Stimulated activated naive CD4-positive, alpha-beta T cell treated with Interleukin-2 at 50 U/mL for 16 hours (primary cell): ENCODE measurements at regions not wholly inside any gene's neighbourhood (a gene's known extent, or its start where the extent isn't known, plus 50 kb on each side); places are given as distances from the start of the nearest gene placed in this dataset.

ENCODE experiments used
- DNase-seq: peaks from one replicate; lab custom pipeline; 2025; lab: John Stamatoyannopoulos, UW

DNA sequence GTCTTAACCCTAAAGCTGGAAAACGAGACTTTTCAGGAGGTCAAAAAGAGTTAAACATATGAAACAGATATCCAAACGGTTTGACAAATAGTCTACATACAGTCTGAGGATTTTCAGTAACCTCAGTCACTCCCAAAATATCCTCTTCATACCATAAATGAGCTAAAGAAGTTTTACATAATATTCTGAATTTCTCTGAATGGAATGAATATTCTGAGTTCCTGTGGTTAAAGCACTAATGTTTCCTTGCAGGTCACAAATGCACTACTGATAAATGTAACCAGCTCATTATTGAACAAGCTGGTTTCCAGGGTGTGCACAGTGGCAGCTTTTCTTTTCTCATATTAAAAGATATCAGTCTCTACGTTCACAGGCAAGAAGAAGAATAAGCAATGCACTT, 137.4 kb upstream of the POU1F1 start:
- no peak for DNase-seq

DNA sequence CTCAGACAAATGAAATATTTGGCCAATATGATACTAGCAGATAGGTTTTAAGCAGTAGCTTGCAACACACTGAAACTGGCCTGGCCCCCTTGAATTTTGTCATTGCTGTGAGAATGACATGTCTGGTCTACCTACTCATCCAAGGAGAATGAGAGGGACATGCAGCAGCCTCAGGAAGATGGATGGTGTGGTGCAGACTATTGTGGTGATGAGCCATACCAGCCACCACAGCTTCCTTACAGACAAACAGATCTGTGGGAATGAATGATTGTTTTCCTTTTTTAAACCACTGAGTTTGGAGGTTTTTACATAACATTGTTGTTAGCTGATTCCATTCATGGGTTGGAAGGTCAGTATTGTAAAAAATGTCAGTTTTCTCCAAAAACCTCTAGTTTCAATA, 133.7 kb upstream of the POU1F1 start:
- DNase-seq: no peak

DNA sequence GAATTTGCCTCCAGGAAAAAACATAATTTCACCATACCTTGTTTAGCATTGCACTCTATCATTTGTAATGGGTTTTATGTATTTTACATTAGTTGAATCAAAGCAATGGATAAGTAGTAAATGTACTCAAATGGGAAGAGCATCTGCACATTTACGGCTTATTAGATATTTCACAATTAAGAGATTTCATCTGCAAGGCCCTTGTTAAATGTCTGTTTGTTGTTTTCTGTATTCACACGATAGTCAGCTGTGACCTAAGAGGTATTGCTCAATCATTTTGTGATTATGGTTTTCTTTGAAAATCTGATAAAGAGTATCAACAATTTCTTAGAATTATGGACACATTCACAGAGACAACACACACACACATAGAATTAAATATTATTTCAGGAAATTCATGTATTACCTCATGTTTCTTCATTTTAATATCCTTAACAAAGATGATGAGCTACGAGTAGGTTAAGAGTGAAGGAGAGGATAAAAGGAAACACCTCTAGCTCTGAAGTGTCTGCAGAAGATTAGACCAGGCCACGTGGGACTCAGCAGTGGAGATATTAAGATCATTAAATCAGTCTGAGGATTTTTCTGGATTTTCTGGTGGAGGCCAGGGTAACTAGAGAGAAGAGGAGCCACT, 121.9 kb upstream of the POU1F1 start:
- no peak for DNase-seq

DNA sequence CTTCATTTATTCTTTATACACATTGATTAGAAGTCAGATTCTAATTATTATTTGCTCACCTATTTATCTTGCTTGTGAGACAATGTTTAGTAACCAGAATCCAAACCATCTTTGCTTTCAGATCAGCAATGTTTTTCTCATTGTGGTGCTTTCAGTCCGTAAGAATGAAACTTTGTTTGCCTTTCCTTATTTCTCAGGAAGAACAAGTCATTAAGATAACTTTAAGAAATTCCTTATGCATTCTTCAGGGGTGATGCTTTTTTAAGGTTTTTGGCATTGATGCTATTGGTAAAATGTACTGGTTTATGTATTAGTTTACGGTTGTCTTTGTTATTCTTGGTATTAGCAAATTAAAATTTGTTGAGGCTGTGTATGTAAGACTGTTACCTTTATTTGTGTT, 120.8 kb upstream of the POU1F1 start:
- DNase-seq: no peak

DNA sequence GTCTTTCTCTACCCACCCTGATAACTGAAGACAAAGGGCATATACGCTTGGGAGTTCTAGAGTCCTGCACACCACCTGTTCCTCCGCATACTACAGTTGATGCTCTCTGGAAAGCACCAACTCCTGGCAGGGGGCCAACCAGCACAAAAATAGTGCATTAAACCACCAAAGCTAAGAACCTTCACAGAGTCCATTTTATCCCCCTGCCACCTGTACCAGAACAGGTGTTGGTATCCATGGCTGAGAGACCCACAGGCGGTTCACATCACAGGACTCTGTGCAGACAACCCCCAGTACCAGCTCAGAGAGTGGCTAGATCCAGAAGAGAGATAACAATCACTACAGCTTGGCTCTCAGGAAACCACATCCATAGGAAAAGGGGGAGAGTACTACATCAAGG, 114.4 kb upstream of the POU1F1 start:
- no peak for DNase-seq

DNA sequence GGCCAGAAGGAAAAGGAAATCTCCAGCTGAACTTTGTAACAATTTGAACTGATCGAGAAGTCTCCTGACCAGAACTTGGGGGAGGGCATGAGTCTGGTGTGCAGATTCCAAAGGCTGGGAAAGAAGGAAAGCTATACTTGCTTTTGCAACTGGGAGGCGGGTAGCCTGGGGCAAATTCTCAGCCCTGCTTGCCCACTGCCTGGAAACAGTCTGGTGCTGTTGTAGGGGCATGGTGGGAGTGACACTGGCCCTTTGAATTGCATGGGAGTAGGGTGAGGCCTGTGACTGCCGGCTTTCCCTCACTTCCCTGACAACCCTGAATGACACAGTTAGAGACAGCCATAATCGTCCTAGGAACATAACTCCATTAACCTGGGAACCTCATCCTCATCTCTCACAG, 114.0 kb upstream of the POU1F1 start:
- no peak for DNase-seq

DNA sequence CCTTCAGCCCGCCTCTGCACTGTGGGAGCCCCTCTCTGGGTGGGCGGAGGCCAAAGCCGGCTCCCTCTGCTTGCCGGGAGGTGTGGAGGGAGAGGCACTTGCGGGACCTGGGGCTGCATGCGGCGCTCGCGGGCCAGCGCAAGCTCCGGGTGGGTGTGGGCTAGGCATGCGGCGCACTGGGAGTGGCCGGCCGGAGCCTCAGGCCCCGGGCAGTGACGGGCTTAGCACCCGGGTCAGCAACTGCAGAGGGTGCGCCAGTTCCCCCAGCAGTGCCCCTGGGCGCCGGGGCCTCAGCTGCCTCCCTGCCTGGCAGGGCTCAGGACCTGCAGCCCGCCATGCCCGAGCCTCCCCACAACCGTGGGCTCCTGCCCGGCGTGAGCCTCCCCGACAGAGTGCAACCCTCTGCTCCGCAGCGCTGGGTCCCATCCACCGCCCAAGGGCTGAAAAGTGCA, 98.9 kb upstream of the POU1F1 start:
- no peak for DNase-seq

DNA sequence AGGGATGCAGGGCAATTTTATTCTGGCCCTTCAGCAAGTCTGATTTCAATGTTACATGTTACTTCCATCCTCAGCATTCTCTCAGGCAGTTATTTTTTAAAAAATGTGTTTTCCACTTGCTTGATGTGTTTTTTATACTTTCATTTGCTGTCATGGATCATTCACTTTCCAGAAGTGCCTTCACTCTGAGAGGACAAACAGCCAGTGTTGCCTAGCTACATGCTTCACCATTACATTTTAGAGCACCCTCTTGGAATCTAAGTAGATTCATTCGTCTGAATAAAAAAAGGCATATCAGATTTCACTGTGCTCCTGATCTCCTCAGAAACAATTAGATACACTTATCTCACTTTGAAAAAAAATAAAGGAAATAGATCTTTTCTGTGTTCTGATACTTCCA, 93.6 kb upstream of the POU1F1 start:
- no peak for DNase-seq

DNA sequence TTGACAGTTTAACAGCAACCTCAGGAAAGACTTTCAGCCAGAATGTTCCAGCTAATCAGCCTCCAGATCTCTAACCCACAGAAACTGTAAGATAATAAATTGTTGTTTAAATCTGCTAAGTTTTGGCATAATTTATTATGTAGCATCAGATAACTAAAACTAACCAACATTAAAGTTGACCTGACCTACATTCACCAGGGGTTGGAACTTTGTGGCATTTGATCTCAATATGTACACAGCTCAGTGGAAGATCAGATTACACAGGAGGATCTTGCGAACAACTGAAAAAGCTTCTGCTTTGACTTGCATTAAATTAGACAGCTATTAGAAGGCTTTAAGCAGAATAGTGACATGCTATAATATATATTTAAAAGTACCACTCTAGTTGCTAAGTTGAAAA, 91.4 kb upstream of the POU1F1 start:
- DNase-seq: no peak

DNA sequence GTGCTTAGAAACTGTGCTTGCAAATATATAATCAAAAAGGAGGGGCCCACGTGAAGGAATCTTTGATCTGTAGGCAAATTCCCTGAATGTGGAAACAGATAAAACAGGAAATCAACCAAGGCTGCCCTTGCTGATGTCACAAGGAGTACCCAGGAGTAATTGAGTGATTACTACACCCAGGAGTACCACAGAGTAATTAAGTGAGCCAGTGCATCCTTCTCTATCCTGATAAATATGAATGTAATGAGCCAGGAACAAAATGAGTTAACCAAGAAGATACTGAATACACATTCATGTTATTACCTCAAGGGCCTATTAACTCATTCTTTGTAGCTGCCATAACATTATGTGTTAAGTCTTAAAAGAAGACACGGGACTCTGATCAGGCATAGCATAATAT, 87.3 kb upstream of the POU1F1 start:
- DNase-seq: no peak

DNA sequence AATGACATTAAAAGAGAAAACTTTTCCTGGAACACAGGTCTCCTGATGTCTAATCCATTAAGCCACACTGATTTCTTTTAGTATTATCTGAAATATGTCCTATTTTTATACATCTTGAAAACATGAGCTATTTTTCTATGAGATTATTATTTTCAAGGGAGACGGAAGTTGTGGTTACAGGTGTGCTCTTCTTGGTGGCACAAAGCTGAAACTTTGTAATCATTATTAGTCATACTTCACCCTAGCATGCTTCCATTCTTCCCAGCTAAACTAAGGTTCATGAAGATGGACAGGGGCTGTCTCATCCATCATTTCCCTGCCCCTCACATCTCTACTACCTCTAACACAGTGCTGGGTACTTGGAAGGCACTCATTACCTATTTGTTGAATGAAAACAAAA, 85.6 kb upstream of the POU1F1 start:
- no peak for DNase-seq

DNA sequence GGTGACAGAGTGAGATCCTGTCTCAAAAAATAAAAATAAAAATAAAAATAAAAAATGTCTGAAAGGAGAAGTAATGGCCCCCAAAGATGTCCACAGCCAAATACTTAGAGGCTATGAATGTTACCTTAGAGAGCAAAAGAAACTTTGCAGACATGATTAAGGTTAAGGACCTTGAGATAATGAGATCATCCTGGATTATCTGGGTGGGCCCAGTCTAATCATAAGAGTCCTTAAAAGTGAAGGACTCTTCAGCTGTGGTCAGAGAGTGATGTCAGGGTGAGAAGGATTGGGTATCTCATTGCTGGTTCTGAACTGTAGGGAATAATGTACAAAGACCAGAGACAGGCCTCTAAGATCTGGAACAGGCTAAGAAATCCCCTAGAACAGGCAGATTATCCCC, 84.9 kb upstream of the POU1F1 start:
- DNase-seq: no peak

DNA sequence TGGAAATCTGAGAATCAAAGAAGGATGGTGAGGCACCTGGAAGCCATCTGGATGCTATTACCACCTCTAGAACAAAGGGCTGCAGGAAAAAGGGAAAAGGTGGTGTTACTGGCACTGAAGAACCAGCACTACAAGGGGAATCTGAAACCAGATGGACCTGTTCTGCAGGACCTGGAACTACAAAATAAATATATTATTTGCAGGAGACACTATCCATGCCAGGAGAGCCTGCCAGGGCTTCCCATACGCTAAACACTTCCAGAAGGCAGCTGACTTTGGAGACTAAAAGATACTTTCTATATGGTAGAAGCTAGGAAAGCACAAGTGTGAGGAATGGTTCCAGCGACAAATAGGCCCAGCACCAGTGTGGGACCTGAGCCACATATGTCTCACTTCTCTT, 83.4 kb upstream of the POU1F1 start:
- DNase-seq: no peak

DNA sequence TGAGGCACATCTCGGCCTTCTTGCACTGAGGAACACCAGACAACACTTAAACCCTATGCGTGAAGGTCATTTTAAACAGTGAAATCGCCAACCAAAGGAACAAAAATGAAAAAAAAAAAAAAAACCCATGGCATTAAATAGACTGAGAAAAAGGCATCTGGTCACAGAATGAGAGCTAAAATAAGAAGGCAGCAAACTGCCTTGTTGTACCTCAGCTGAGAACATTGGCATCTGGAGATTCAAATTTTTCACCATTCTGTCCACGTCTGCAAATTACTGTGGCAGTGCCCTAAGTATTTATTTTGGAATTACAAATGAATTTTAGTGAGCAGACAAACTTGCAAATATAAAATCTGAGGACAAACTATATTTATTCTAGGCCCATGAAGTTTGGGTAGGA, 82.6 kb upstream of the POU1F1 start:
- DNase-seq: no peak

DNA sequence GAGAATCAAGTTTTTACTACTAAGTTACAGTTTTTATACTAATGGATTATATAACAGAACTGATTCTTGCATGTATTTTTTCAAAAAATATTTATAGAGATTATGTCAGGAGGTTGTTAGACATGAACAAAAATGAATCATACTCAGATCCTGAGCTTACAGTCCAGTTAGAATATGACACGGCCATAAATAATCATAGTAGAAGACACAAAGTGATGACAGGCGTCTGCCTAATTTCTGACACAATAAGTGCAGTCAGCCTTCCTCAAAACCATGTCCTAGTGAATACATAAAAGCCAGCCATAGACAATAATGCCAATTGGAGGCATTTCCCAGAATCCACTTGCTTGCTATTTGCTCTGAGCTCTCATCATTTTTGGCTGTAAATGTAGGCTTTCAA, 81.7 kb upstream of the POU1F1 start:
- DNase-seq: no peak

DNA sequence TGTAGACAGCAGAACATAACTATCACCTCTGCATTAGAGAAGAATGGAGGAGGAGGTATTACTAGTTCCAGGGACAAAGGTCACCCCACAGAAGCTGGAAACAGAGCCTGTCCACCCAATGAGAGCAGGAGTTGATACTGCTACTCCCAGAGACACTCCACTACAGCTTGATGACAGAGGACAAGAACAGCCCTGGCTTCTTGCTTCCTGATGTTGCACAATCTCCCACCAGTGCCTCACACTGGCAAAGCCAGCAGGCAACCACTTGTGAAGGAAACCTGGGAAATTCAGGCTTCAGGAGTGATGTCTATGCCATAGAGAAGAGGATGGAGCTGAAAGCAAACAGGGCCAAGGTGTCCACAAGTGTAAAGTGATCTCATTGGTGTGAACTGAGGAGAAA, 78.0 kb upstream of the POU1F1 start:
- DNase-seq: no peak

DNA sequence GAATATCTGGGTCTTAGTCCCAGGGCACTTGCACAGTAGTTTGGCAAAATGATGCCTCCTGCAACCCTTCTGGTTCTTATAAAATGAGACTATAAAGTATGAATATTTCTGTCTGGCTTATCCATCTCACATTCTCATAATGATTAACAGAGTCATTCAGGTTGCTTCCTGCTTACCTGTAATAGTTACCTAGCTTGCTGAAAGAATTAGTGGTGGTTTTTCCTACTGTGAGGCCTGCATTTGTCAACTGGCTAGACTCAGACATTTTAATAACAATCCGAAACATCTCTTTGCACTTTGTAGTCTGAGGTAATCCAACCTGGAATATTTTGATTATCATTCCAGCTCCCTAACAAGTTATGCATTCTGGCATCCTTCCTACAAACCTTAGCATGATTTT, 75.6 kb upstream of the POU1F1 start:
- no peak for DNase-seq

DNA sequence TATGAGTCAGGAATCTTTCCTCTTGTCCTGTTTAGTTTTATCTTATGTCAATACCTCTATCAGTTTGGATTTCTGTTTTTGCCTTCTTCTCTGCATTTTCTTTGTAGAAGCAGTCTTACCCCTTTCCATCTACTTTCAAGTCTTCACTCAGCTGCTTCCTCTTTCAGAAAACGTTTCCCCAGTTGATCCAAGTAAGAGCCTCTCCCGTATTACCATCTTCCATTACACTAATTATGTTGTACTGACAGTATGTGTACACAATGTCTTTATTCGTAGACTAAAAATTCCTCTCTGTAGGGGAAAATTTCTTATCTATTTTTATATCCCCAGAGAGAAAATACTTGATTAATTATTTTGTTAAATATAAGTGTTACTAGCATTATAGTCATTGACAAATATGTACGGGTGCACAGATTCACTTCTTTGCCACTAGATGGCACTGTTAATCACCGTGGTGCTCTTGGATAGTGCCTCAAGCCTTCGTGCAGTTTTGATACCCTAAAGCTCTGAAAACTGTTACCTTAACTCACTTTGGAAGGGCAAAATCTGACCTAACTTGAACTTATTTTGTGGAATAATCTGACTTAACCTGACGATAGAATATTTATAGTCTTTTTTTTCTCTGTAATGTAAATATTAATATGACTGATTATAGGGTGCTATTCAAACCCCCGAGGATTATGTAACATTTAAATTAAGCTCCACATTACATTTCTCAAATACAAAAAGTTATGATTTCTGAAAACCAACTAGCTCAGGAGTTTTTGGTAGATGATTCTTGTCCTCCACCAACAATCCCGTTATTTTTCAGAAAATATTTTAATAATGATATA, 74.2 kb upstream of the POU1F1 start:
- no peak for DNase-seq

DNA sequence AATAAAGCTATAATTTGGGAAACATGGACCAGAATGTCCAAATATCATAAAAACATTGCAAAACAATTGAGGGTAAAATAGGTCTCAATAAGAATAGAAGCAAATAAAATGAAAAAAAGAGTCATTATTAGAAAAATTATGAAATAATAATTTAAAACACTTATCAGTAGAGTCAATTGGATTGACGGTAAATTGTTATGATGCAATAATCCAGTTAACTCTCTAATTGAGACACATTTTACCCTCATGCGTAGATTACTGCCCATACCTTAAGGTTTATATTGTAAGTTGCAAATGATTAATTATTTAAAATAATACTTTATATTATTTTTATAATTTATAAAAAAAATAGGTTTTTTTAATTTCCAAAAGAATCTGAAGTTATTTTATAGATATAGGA, 73.4 kb upstream of the POU1F1 start:
- no peak for DNase-seq

DNA sequence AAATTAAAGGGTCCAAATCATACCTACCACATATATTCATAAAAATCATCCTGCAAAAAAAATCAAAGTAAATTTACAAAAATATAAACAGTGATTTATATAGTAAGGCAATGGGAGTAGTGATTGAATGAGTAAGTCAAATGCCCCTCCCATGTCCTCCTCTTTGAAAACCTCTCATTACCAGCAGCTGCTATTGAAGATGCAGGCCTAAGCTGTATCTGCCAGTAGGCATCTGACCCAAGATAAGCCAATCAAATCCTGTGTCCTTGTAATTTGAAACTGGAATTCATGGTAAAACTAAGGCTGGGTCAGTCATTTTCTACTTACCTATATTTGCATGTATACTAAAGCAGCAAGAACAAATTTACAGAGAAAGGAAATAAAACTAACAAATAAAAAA, 60.4 kb upstream of the POU1F1 start:
- no peak for DNase-seq

DNA sequence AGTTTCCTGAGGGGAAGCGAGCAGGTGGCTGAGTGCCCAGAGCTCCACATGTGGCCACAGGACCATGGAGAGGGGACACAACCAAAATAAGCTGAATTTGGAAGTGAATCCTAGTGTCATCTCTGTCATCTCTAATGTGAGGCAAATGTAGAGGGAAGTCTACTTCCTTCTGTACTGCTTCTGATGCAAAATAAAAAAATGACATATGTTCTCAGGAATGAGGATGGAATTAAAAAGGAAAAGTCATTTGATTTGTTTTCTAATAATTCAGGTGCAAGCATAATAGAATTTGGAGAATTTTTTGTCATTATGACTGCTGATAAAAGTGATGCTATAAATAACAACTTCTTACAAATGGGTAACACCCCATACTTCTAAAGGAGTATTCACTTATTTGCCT, 59.5 kb upstream of the POU1F1 start:
- DNase-seq: no peak

DNA sequence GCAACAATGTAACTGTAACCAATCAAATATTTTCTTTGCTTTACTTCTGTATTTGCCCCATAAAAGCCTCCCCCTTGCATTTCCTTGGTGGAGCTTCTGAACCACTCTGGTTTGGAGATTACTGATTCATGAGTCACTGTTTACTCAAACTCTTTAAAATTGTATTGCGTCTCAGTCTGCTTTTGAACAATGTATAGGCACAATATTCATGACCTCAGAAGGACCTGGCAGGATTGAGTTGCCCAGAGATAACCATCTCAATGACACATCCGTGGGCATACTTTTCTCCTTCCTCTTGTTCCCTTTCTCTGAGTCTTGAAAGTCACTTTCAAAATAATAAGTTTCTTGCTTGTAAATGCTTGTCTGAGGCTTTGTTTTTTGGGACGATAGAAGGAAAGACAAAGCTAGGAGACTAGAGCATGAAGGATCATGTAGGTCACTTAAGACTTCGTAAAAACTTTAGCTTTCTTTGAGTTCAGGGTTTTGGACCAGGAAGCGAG, 57.1 kb upstream of the POU1F1 start:
- peak; percentile 31 for DNase-seq

DNA sequence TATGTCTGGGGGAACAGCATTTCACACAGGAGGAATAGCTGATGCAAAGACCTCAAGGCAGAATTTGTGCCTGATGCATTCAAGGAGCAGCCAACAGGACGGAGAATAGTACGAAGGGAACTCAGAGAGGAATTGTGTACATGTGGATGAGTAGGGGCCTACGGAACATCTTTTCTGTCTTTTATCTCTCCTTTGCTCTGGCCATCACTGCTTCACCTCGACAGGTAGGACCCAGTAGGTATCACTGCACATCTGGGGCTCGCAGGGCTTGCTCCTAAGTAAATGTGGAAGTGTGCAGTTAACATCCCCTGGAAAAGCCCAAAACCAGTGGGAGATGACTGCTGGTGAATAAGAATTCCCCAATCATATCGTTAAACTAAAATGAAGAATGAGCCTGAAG, 56.4 kb upstream of the POU1F1 start:
- DNase-seq: no peak

DNA sequence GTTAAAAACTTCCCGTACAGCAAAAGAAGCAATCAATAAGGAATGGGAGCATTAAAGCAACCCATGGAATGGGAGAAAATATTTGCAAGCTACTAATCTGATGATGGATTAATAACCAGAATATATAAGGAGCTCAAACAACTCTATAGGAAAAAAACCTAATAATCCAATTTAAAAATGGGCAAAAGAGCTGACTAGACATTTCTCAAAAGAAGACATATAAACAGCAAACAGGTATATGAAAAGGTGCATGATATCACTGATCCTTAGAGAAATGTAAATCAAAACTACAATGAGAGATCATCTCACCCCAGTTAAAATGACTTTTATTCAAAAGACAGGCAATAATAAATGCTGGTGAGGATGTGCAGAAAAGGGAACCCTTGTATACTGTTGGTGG, 52.7 kb upstream of the POU1F1 start:
- DNase-seq: no peak
